Esophagus muscularis mucosa (tissue), 4 donors: ENCODE measurements at regions not wholly inside any gene's neighbourhood (a gene's known extent, or its start where the extent isn't known, plus 50 kb on each side); places are given as distances from the start of the nearest gene placed in this dataset.

Source experiments
- CTCF ChIP-seq, 3 experiments: fragments of 200-600 bp in 2 of 3; fragments of 450-650 bp in 1 of 3; sonication (generic) in 2 of 3; IDR thresholded peaks; one replicate each; pipeline ENCODE4 v1.5.1; 2017 to 2019; ENCODE audit warnings: antibody characterized with exemption in 3 of 3, mild to moderate bottlenecking in 2 of 3, moderate library complexity in 1 of 3
- EP300 ChIP-seq: sonication (generic); formaldehyde crosslinking; IDR thresholded peaks from one replicate; pipeline ENCODE4 v1.6.1; 2017; ENCODE audit warnings: antibody characterized with exemption
- POLR2A ChIP-seq: fragments of 450-650 bp; IDR thresholded peaks from one replicate; pipeline ENCODE4 v1.6.1; 2017; ENCODE audit warnings: antibody characterized with exemption, moderate library complexity, mild to moderate bottlenecking, low read depth
- POLR2AphosphoS5 ChIP-seq, 2 donors: sonication (generic); formaldehyde crosslinking; IDR thresholded peaks; one replicate each; pipeline ENCODE4 v1.6.1; 2017; ENCODE audit warnings: antibody characterized with exemption in 2 of 2

DNA sequence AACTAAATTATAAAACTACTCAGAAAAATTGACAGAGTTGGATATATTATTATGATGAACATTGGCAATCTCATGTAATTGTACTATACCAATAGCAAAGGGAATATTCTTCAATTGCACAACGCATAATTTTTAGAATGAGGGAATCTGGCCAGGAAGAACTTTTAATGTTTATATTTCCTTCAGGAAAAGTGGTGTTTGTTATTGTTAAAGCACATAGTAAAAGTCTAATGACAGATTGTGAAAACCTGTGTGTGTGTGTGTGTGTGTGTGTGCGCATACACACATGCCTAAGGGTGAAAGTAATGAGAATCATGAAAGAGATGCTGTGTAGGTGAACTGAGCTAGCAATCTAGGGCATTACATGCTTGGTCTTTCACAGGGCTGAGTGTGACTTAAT, 877.7 kb downstream of the SLC6A15 start:
- TF ChIP-seq CTCF (IDR thresholded peaks at IDR 0.05) (no peak), POLR2AphosphoS5 (IDR thresholded peaks at IDR 0.05) (no peak), POLR2A (no peak), EP300 (no peak)
